ENCODE measurements at regions not wholly inside any gene's neighbourhood (a gene's known extent, or its start where the extent isn't known, plus 50 kb on each side); places are given as distances from the start of the nearest gene placed in this dataset.

DNA sequence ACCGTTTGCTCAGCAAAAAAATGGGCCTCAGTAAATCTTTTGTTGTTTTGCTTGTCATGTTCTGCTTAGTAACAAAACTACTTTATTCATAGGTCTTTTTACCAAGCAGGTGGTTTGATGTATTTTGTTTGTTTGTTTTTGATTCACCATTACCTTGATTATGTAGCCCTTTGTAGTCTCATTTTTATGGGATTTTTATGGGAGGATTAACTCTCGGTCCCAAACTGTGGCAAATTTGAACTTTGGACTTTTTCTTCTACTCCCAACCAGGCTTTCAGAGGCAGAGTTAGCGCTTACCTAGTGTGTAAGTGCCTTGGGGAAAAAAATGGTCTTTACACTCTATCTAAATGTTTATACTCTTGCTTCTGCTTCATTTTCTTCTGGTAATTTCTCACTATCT, 276.7 kb upstream of the POU1F1 start:
- TF ChIP-seq, protein P1, sequence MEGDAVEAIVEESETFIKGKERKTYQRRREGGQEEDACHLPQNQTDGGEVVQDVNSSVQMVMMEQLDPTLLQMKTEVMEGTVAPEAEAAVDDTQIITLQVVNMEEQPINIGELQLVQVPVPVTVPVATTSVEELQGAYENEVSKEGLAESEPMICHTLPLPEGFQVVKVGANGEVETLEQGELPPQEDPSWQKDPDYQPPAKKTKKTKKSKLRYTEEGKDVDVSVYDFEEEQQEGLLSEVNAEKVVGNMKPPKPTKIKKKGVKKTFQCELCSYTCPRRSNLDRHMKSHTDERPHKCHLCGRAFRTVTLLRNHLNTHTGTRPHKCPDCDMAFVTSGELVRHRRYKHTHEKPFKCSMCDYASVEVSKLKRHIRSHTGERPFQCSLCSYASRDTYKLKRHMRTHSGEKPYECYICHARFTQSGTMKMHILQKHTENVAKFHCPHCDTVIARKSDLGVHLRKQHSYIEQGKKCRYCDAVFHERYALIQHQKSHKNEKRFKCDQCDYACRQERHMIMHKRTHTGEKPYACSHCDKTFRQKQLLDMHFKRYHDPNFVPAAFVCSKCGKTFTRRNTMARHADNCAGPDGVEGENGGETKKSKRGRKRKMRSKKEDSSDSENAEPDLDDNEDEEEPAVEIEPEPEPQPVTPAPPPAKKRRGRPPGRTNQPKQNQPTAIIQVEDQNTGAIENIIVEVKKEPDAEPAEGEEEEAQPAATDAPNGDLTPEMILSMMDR (IDR thresholded peaks at IDR 0.05): no peak
- no peak for TF ChIP-seq POLR2A (IDR thresholded peaks at IDR 0.05)
